HEK293T (cell line): ENCODE measurements at regions not wholly inside any gene's neighbourhood (a gene's known extent, or its start where the extent isn't known, plus 50 kb on each side); places are given as distances from the start of the nearest gene placed in this dataset.

Experiments used
- BHLHE40 ChIP-seq: fragments of 450-650 bp; IDR thresholded peaks from 2 replicates; pipeline ENCODE4 v1.6.1; 2016; ENCODE audit warnings: mild to moderate bottlenecking, moderate library complexity, borderline replicate concordance
- FOXA1 ChIP-seq: fragments of 450-650 bp; IDR thresholded peaks from 2 replicates; pipeline ENCODE4 v1.6.1; 2016; ENCODE audit warnings: mild to moderate bottlenecking
- FOXM1 ChIP-seq: fragments of 450-650 bp; IDR thresholded peaks from 2 replicates; pipeline ENCODE4 v1.6.1; 2017; ENCODE audit warnings: mild to moderate bottlenecking, borderline replicate concordance
- HDGF ChIP-seq: fragments of 450-650 bp; IDR thresholded peaks from 2 replicates; pipeline ENCODE4 v1.6.1; 2017; ENCODE audit warnings: antibody characterized with exemption, borderline replicate concordance
- L3MBTL2 ChIP-seq: fragments of 450-650 bp; conservative IDR thresholded peaks from 2 replicates; pipeline ENCODE4 v1.6.1; 2016; ENCODE audit warnings: mild to moderate bottlenecking
- NFRKB ChIP-seq: fragments of 450-650 bp; IDR thresholded peaks from 2 replicates; pipeline ENCODE4 v1.6.1; 2016; ENCODE audit warnings: mild to moderate bottlenecking, moderate library complexity
- SP1 ChIP-seq: fragments of 450-650 bp; IDR thresholded peaks from 2 replicates; pipeline ENCODE4 v1.6.1; 2017
- SUZ12 ChIP-seq: fragments of 450-650 bp; IDR thresholded peaks from 2 replicates; pipeline ENCODE4 v1.6.1; 2016; ENCODE audit warnings: mild to moderate bottlenecking

DNA sequence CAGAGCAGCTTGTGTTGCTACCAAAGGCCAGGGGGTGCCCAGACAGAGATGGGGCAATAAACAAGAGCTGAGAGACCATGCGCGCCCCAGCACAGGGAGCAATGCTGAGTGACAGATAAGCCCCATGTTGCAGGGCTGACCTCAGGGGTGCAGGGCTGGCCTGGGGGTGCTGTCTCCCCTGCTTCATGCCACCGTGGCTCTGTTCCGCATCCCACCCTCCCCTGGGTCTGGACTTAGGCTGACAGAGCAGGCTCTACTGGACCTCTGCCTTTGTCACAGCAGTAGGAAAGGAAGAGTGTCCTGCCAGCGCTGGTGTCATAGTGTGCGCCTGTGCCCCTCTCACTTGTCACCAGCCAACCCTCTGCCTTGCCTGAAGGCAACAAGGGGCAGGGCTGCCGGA lies 67.4 kb upstream of the IQSEC1 start:
- TF ChIP-seq FOXM1 (no peak), SP1 (no peak), NFRKB (no peak), SUZ12 (no peak), L3MBTL2 (no peak), BHLHE40 (no peak), FOXA1 (no peak), HDGF (no peak)
